Mucosa of descending colon (tissue), 3 donors: ENCODE measurements at regions not wholly inside any gene's neighbourhood (a gene's known extent, or its start where the extent isn't known, plus 50 kb on each side); places are given as distances from the start of the nearest gene placed in this dataset.

Source experiments
- ATAC-seq: fragments of 200-7000 bp; cut with Tn5 transposase; one replicate; pipeline ENCODE4 v1.9.1; 2020; ENCODE audit warnings: mild to moderate bottlenecking, moderate library complexity
- DNase-seq, 3 donors: peaks; one replicate each; pipeline ENCODE4 v3.0.0-alpha.2; 2020
- H3K36me3 ChIP-seq: fragments of 200-600 bp; one replicate; pipeline ENCODE4 v1.8.0; 2021; ENCODE audit warnings: low read depth, mild to moderate bottlenecking
- H3K4me1 ChIP-seq: fragments of 200-600 bp; one replicate; pipeline ENCODE4 v1.8.0; 2021; ENCODE audit warnings: low read depth, mild to moderate bottlenecking
- H3K4me3 ChIP-seq: fragments of 200-600 bp; one replicate; pipeline ENCODE4 v1.8.0; 2021; ENCODE audit warnings: mild to moderate bottlenecking
- H3K9me3 ChIP-seq: fragments of 200-600 bp; one replicate; pipeline ENCODE4 v1.8.0; 2021; ENCODE audit warnings: mild to moderate bottlenecking
- intact Hi-C, 2 donors: fragments of 100-400 bp; cut with DNase I in 1 of 2; cut with micrococcal nuclease in 1 of 2; formaldehyde crosslinking; loops; one replicate each; pipeline versions ENCODE4 v1.11.0 to v1.11.1; 2022; cut with DNase I, micrococcal nuclease
- TF ChIP-seq, protein P1 (sequence below): fragments of 200-600 bp; IDR thresholded peaks from one replicate; pipeline ENCODE4 v1.8.0; 2022; ENCODE audit warnings: antibody characterized with exemption, mild to moderate bottlenecking
- donor health status: DM: no; HTN: no; CAD: no; lungs with moderate emphysema.
- donor health status: DM: no; HTN: no; CAD: no.
- donor health status: DM: no; HTN: yes; CAD: no.

DNA sequence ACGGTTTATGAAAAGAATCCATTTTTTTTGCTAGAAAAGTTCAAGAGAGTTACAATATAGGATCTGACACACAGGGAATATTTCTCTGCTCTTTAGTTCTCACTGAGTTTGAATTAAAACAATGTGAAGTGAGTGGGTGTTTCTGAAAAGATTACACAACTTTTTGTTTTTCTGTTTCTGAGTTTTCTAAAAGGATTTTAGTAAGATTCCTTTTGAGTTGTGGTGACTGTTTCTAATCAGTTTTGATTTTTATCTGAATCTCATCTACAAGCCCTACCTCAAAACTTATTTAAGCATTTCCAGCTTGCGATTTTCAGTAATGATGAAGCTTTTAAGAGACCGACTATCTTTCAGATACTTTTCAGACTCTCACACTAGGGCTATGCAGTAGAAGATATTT is 141.7 kb downstream of the GPAT3 start:
- Histone ChIP-seq H3K4me1 (no peaks in the 10 kb centered on the region), H3K9me3 (no peaks in the 10 kb centered on the region), H3K36me3 (no peaks in the 10 kb centered on the region), H3K4me3 (no peak overlapping the region)
- DNase-seq (no peak), ATAC-seq (no peak)
- intact Hi-C loops: no loop called here
- TF ChIP-seq, protein P1, sequence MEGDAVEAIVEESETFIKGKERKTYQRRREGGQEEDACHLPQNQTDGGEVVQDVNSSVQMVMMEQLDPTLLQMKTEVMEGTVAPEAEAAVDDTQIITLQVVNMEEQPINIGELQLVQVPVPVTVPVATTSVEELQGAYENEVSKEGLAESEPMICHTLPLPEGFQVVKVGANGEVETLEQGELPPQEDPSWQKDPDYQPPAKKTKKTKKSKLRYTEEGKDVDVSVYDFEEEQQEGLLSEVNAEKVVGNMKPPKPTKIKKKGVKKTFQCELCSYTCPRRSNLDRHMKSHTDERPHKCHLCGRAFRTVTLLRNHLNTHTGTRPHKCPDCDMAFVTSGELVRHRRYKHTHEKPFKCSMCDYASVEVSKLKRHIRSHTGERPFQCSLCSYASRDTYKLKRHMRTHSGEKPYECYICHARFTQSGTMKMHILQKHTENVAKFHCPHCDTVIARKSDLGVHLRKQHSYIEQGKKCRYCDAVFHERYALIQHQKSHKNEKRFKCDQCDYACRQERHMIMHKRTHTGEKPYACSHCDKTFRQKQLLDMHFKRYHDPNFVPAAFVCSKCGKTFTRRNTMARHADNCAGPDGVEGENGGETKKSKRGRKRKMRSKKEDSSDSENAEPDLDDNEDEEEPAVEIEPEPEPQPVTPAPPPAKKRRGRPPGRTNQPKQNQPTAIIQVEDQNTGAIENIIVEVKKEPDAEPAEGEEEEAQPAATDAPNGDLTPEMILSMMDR: no peak

DNA sequence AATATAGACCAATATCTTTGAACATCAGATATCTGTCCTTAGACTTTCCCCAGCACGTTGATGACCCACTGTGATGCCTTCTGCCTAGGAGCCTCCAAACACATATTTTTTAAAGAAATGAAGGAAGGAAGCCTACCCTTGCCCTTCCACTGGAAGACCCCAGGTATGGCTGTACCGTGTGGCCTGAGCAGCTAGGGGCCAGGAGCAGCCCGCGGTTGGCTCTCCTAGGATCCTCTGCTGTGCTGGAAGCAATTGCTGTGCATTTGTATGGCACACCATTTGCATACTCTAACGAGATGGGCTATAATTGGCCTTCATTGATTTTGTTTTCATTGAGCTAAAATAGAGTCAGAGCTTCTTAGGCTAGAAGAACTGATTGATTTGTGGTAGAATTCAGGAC is 128.8 kb downstream of the GPAT3 start:
- H3K36me3 ChIP-seq: no peaks in the 10 kb centered on the region
- DNase-seq (no peak), ATAC-seq (no peak)
- TF ChIP-seq, protein P1: no peak
- H3K4me1 ChIP-seq: no peaks in the 10 kb centered on the region
- intact Hi-C loops: no loop called here
- H3K9me3 ChIP-seq: no peaks in the 10 kb centered on the region
- H3K4me3 ChIP-seq: no peak overlapping the region

DNA sequence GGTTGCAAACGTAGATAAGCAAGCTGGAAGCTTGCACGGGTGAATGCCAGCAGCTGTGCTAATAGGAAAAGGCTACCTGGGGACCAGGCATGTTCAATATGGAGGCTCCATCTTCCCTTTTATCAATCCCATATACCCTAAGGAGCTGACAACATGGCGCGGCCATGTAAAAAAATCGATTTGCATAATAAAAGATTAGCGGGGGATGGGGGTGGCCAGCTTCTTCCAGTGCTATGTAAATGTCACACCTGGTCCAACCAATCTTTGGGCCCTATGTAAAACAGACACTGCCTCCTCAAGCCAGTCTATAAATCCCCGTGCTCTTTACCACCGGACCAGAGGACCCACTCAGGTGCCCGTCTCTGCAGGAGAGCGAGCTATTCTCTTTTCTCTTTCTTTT is 128.2 kb downstream of the GPAT3 start:
- ATAC-seq: no peak
- Histone ChIP-seq H3K9me3 (no peaks in the 10 kb centered on the region), H3K4me1 (no peaks in the 10 kb centered on the region), H3K36me3 (no peaks in the 10 kb centered on the region), H3K4me3 (no peak overlapping the region)
- intact Hi-C loops: no loop called here
- no peak for DNase-seq
- TF ChIP-seq, protein P1: no peak

DNA sequence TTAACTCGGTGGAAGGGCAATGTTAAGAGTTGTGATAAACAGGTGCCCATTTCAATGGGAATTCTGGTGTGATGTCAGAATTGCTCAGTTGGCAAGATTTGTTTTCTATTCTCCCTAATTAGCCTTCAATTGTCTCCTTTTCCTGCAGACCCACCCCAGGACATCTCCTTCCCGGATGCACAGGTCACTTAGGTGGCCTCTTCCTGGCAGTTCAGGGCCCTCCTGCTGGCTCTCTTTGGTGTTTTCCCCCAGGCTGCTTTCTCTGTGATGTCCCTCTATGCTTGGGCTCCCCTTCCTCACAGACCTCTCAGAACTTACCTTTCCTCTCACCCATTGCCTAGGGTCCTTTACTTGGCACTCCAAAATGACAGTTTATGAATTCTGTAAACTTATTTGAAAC is 126.3 kb downstream of the GPAT3 start:
- ATAC-seq (no peak), DNase-seq (no peak)
- H3K4me3 ChIP-seq: no peak overlapping the region
- no peaks in the 10 kb centered on the region for H3K4me1 ChIP-seq
- H3K36me3 ChIP-seq: no peaks in the 10 kb centered on the region
- TF ChIP-seq, protein P1: no peak
- no peaks in the 10 kb centered on the region for H3K9me3 ChIP-seq
- intact Hi-C loops: no loop called here

DNA sequence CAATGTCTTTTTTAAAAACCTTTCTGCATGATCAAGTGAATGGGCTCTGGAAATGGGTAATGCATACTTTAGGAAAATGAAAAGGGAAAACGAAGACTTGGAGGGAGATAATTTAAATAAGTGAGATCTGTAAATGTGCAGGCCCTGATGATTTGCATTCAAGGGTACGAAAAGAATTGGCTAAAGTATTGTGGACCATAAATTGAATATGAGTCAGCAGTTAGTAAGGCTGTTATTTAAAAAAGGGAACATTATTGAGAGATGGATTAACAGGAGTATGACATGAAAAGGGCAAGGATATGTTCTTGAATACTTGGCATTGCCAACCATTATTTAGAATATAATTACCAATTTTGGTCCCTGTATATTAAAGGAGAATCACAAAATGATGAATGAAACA is 125.5 kb downstream of the GPAT3 start:
- DNase-seq (no peak), ATAC-seq (no peak)
- Histone ChIP-seq H3K4me1 (no peaks in the 10 kb centered on the region), H3K4me3 (no peak overlapping the region), H3K9me3 (no peaks in the 10 kb centered on the region), H3K36me3 (no peaks in the 10 kb centered on the region)
- intact Hi-C loops: no loop called here
- TF ChIP-seq, protein P1: no peak

DNA sequence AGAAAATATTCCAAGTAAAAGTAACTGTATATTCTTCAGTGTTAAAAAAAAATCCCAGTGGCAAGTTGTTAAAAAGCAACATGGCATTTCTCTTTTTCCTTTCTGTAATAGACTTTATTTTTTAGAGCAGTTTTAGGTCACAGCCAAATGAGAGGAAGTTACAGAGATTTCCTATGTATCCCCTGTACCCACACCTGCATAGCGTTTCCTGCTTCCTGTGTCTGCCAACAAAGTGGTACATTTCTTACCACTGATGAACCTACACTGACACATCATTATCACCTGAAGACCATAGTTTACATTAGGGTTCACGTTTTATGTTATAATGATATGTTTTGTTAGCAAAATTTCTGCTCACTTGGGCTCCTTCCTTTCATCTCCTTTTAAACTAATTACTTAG is 124.7 kb downstream of the GPAT3 start:
- ATAC-seq (no peak), DNase-seq (no peak)
- TF ChIP-seq, protein P1: no peak
- Histone ChIP-seq H3K4me3 (no peak overlapping the region), H3K9me3 (no peaks in the 10 kb centered on the region), H3K36me3 (no peaks in the 10 kb centered on the region), H3K4me1 (no peaks in the 10 kb centered on the region)
- intact Hi-C loops: no loop called here
